Epithelial cell of proximal tubule (primary cell): ENCODE measurements at regions not wholly inside any gene's neighbourhood (a gene's known extent, or its start where the extent isn't known, plus 50 kb on each side); places are given as distances from the start of the nearest gene placed in this dataset.

Experiments
- DNase-seq: peaks from one replicate; pipeline ENCODE4 v3.0.0-alpha.2; 2011; ENCODE audit warnings: low read depth
- H3K4me3 ChIP-seq: 2 replicates; pipeline ENCODE4 v1.5.1; 2011; ENCODE audit warnings: low read depth, mild to moderate bottlenecking, low read length
- CTCF ChIP-seq: conservative IDR thresholded peaks from 2 replicates; pipeline ENCODE4 v1.5.1; 2012; ENCODE audit warnings: low read depth, mild to moderate bottlenecking, low read length

DNA sequence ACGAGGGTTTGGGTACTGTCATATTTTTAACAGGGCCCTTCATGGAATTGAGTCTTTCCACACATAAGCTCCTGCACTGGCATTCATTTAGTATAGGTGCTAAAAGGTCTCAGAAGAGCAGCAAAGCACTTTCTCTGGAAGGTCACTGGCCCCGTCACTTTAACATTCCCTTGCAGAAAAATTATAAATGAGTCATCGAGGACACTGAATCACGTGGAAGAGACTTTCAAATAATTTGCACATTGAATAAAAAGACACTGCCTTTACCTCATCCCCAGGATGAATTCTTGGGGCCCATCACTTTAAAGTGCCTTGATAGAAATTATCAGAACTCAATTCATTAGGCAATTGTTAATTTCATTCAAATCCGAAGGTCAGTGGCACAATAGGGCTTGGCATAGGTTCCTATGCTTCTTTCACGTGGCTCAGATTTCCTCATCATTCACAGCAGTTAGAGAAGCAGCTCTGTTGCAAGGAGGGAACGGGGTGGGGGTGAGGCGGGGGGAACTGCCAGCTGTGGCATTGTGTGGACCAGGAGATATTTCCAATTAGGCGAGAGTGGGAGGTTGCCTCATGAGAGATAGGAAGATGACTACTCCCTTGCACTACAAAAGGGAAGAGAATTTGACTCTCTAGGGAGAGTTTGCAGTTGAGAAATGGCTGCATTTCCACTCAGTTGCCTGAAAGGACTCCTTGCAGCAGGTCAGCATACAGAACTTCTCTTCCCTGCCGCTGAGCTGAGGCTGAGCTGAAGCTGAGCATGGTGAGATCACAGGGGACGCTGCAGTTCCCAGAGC, 86.3 kb upstream of the NPAS2 start:
- H3K4me3 ChIP-seq, result no peak overlapping the region
- DNase-seq, result no peak
- TF ChIP-seq CTCF, result no peak

- no peak for TF ChIP-seq CTCF
- no peak overlapping the region for H3K4me3 ChIP-seq
- no peak for DNase-seq
Measured at GRCh38 chr2:100736121-100736915, 83.6 kb upstream of the NPAS2 start.

- TF ChIP-seq CTCF, result no peak
- H3K4me3 ChIP-seq, result no peak overlapping the region
- DNase-seq, result no peak
Measured at GRCh38 chr2:100739735-100740432, 80.1 kb upstream of the NPAS2 start.

DNA sequence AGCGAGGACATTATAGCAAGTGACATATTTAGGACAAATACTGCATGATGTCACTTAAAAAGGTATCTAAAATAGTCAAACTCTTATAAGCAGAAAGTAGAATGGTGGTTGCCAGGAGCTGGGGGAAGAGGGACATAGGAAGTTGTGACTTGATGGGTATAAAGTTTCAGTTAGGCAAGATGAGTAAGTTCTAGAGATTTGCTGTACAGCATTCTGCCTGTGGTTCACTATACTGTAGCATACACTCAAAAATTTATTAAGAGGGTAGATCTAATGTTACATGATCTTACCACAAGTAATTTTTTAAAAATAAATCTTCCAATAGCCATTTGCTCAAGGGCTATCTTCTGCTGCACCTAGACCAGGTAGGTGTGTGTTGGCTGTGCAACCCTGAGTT, 78.1 kb upstream of the NPAS2 start:
- no peak for DNase-seq
- no peak overlapping the region for H3K4me3 ChIP-seq
- no peak for TF ChIP-seq CTCF

- H3K4me3 ChIP-seq, result no peak overlapping the region
- no peak for DNase-seq
- TF ChIP-seq CTCF, result no peak
Measured at GRCh38 chr2:100742277-100743254, 77.4 kb upstream of the NPAS2 start.

DNA sequence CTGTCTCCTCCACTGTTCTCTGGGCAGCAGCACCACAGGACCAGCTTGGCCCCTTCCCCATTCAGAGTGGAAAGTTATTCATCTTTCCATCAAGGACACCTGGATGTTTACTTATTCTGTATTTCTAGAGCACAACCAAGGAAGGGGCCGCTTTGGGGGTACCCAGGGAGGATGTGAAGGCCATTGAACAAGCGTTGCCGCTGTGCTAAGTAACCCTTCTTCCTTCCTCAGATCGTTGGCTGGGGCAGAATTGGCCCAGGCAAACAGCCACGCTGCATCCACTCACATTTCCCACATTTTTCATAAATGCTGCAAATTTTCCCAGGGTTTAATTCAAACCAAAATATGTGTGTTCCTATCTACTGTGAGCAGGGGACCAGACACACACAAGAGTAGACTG, 76.2 kb upstream of the NPAS2 start:
- H3K4me3 ChIP-seq, result no peak overlapping the region
- no peak for TF ChIP-seq CTCF
- DNase-seq, result no peak
